ENCODE measurements at regions not wholly inside any gene's neighbourhood (a gene's known extent, or its start where the extent isn't known, plus 50 kb on each side); places are given as distances from the start of the nearest gene placed in this dataset.

DNA sequence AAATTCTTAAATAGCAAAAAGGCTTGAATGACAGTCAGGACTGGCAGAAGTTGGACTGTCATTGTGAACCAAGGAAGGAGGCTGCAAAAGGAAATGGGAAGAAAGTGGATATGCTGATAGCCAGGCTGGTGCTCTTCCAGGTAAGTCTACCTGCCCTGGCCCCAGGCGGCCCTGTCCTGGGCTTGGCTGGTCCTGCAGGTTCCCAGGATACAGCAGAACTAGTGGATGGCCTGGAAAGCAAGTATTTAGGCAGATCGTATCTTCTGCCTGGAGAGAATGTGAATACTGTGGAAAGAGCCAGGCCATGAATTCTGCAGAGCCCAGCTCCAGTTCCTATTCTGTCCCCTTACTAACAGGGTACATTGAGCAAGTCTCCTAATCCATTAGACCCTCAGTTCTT lies 149.3 kb downstream of the SEC61B start:
- H3K4me2 ChIP-seq (ENCODE audit: low read length): no peak overlapping the region
- H3K27ac ChIP-seq (ENCODE audit: low read length): no peak overlapping the region
- H3K79me2 ChIP-seq (ENCODE audit: low read length): no peaks in the 10 kb centered on the region
- intact Hi-C loops (cut with micrococcal nuclease): no loop called here
- no peak overlapping the region for H2AFZ ChIP-seq (ENCODE audit: low read length)
- H3K27me3 ChIP-seq (ENCODE audit: low read length): peaks cover 10% of the 10 kb centered on the region; the same call in 1 of the 2 replicates
- no peaks in the 10 kb centered on the region for H3F3A ChIP-seq (ENCODE audit: low read length, unreplicated experiment)
- CTCF ChIA-PET: no interaction called here
- H3K36me3 ChIP-seq (ENCODE audit: low read depth, low read length): no peaks in the 10 kb centered on the region
- H3K9me2 ChIP-seq (replicated peaks; ENCODE audit: low read length): no peaks in the 10 kb centered on the region
- H4K20me1 ChIP-seq (ENCODE audit: low read length): no peaks in the 10 kb centered on the region
- DNase-seq: no peak
- H3K4me3 ChIP-seq (ENCODE audit: low read length): no peak overlapping the region
- TF ChIP-seq CTCF (conservative IDR thresholded peaks at IDR 0.05; ENCODE audit: low read depth, low read length): no peak
- no peak for TF ChIP-seq EZH2phosphoT487 (IDR thresholded peaks at IDR 0.05; ENCODE audit: borderline replicate concordance, low read length)
- no peak for TF ChIP-seq EZH2 (IDR thresholded peaks at IDR 0.05; ENCODE audit: low read length, unreplicated experiment)
- no peaks in the 10 kb centered on the region for H3K9me3 ChIP-seq (ENCODE audit: low read length)
- ATAC-seq: no peak
- no peak overlapping the region for H3K9ac ChIP-seq (ENCODE audit: low read length)
- peaks cover 5% of the 10 kb centered on the region for H3K4me1 ChIP-seq (ENCODE audit: insufficient read depth, low read length)
- POLR2A ChIA-PET (ENCODE audit: unreplicated experiment): no interaction called here
- no TSS peak for BruUV-seq (replicated peaks)

DNA sequence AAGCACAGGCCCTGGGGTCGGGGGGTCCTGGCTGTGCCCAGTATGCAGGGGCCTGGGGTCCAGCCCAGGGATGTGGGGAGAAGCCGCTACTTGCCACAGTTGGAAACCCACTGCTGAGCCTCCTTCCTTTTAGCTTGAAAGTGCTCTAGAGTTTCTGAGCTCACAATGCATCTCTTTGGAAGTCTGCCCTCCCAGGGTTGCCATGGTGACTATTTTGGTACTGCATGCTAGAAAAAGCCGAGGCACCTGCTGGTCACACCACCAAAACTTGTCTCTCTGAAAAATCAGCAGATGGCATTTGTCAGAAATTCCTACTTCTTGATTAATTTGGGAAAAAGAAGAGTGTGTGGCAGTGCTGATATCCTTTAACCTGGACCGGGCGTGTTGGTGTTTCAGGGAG lies 151.8 kb downstream of the SEC61B start:
- POLR2A ChIA-PET (ENCODE audit: unreplicated experiment): no interaction called here
- no TSS peak for BruUV-seq (replicated peaks)

DNA sequence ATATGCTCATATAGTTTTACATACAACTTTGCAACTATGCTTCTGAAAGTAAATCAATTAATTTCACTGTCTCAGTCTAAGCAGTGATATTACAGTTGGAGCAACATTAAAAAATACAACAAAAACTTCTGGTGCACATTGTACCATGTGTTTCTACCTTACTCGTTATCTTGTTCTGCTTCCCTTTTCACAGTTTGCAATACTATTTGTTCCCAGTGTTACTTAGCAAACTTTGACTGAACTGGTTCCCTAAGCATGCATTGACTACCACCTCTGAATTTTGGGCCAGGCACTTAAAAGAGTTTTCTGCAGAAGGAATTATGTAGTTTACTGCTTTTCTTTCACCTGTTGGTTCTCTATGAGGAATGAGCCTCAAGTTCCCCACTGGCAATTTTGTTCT lies 152.7 kb downstream of the SEC61B start:
- CTCF ChIA-PET: no interaction called here
- peaks cover 33% of the 10 kb centered on the region for H3K27me3 ChIP-seq (ENCODE audit: low read length)
- no peaks in the 10 kb centered on the region for H3K36me3 ChIP-seq (ENCODE audit: low read depth, low read length)
- no peak overlapping the region for H2AFZ ChIP-seq (ENCODE audit: low read length)
- TF ChIP-seq CTCF (conservative IDR thresholded peaks at IDR 0.05; ENCODE audit: low read depth, low read length) (no peak), EZH2phosphoT487 (IDR thresholded peaks at IDR 0.05; ENCODE audit: borderline replicate concordance, low read length) (no peak), EZH2 (IDR thresholded peaks at IDR 0.05; ENCODE audit: low read length, unreplicated experiment) (no peak)
- no peak overlapping the region for H3K4me2 ChIP-seq (ENCODE audit: low read length)
- no peaks in the 10 kb centered on the region for H4K20me1 ChIP-seq (ENCODE audit: low read length)
- H3K9ac ChIP-seq (ENCODE audit: low read length): no peak overlapping the region
- H3K79me2 ChIP-seq (ENCODE audit: low read length): no peaks in the 10 kb centered on the region
- no peak overlapping the region for H3K4me3 ChIP-seq (ENCODE audit: low read length)
- no peaks in the 10 kb centered on the region for H3F3A ChIP-seq (ENCODE audit: low read length, unreplicated experiment)
- ATAC-seq: no peak
- H3K9me3 ChIP-seq (ENCODE audit: low read length): no peaks in the 10 kb centered on the region
- BruUV-seq (replicated peaks): no TSS peak
- H3K9me2 ChIP-seq (replicated peaks; ENCODE audit: low read length): no peaks in the 10 kb centered on the region
- H3K4me1 ChIP-seq (ENCODE audit: insufficient read depth, low read length): no peaks in the 10 kb centered on the region
- intact Hi-C loops (cut with micrococcal nuclease): no loop called here
- no peak for DNase-seq
- H3K27ac ChIP-seq (ENCODE audit: low read length): no peak overlapping the region
- POLR2A ChIA-PET (ENCODE audit: unreplicated experiment): no interaction called here

More for the DNA sequence above, 151.8 kb downstream of the SEC61B start:
- Histone ChIP-seq H3F3A (ENCODE audit: low read length, unreplicated experiment) (no peaks in the 10 kb centered on the region), H3K27ac (ENCODE audit: low read length) (no peak overlapping the region), H3K4me3 (ENCODE audit: low read length) (no peak overlapping the region), H3K4me1 (ENCODE audit: insufficient read depth, low read length) (no peaks in the 10 kb centered on the region), H4K20me1 (ENCODE audit: low read length) (no peaks in the 10 kb centered on the region), H3K79me2 (ENCODE audit: low read length) (no peaks in the 10 kb centered on the region), H3K36me3 (ENCODE audit: low read depth, low read length) (no peaks in the 10 kb centered on the region), H3K9me3 (ENCODE audit: low read length) (no peaks in the 10 kb centered on the region), H3K4me2 (ENCODE audit: low read length) (no peak overlapping the region), H3K27me3 (ENCODE audit: low read length) (peaks cover 24% of the 10 kb centered on the region), H3K9ac (ENCODE audit: low read length) (no peak overlapping the region), H3K9me2 (replicated peaks; ENCODE audit: low read length) (no peaks in the 10 kb centered on the region), H2AFZ (ENCODE audit: low read length) (no peak overlapping the region)
- TF ChIP-seq EZH2 (IDR thresholded peaks at IDR 0.05; ENCODE audit: low read length, unreplicated experiment): no peak
- TF ChIP-seq EZH2phosphoT487 (IDR thresholded peaks at IDR 0.05; ENCODE audit: borderline replicate concordance, low read length): no peak
- no peak for TF ChIP-seq CTCF (conservative IDR thresholded peaks at IDR 0.05; ENCODE audit: low read depth, low read length)
- DNase-seq (no peak), ATAC-seq (no peak)
- CTCF ChIA-PET: no interaction called here
- intact Hi-C loops (cut with micrococcal nuclease): no loop called here

Measured in PC-3 (cell line).